CD14-positive monocyte (primary cell): ENCODE measurements at regions not wholly inside any gene's neighbourhood (a gene's known extent, or its start where the extent isn't known, plus 50 kb on each side); places are given as distances from the start of the nearest gene placed in this dataset.

Experiments
- DNase-seq, 3 donors: peaks; one replicate each; pipeline ENCODE4 v3.0.0-alpha.2; 2011 to 2022
- H2AFZ ChIP-seq: 2 replicates; pipeline ENCODE4 v1.6.0; 2012; ENCODE audit warnings: mild to moderate bottlenecking, low read depth, low read length, inconsistent platforms; ENCODE audit not compliant: insufficient read depth, poor library complexity, severe bottlenecking
- H3K27ac ChIP-seq, 2 donors: 1 replicate in 1 of 2; 2 replicates in 1 of 2; pipeline ENCODE4 v1.5.1; 2012 to 2013; ENCODE audit warnings: low read length in 2 of 2, control low read depth in 1 of 2, inconsistent platforms in 1 of 2, low read depth in 1 of 2, mild to moderate bottlenecking in 1 of 2
- H3K27me3 ChIP-seq, 2 donors: one replicate each; pipeline versions ENCODE4 v1.6.0 to v1.6.1; 2011 to 2013; ENCODE audit warnings: low read length in 2 of 2; ENCODE audit not compliant: control insufficient read depth in 2 of 2, insufficient read depth in 2 of 2
- H3K36me3 ChIP-seq, 2 donors: replicated peaks in 1 of 2; 1 replicate in 1 of 2; 2 replicates in 1 of 2; pipeline versions ENCODE4 v1.5.1 to v1.6.1; 2012 to 2013; ENCODE audit warnings: low read length in 2 of 2, control low read depth in 1 of 2, inconsistent platforms in 1 of 2, mild to moderate bottlenecking in 1 of 2; ENCODE audit not compliant: insufficient read depth in 2 of 2, control insufficient read depth in 1 of 2
- H3K4me1 ChIP-seq, 2 donors: 1 replicate in 1 of 2; 2 replicates in 1 of 2; pipeline versions ENCODE4 v1.5.1 to v1.6.1; 2012 to 2013; ENCODE audit warnings: low read length in 2 of 2, control low read depth in 1 of 2, inconsistent platforms in 1 of 2, mild to moderate bottlenecking in 1 of 2, moderate library complexity in 1 of 2; ENCODE audit not compliant: insufficient read depth in 2 of 2, control insufficient read depth in 1 of 2
- H3K4me2 ChIP-seq: replicated peaks from 2 replicates; pipeline ENCODE3; 2012; ENCODE audit warnings: low read length, moderate library complexity, mild to moderate bottlenecking; ENCODE audit not compliant: poor library complexity, severe bottlenecking; ENCODE audit errors: extremely low read depth
- H3K4me3 ChIP-seq, 3 experiments: fragments of 200-600 bp in 1 of 3; sonication (generic) in 1 of 3; replicated peaks in 1 of 3; 1 replicate in 2 of 3; 2 replicates in 1 of 3; pipeline ENCODE4 v1.5.1; 2011 to 2013; ENCODE audit warnings: low read length in 3 of 3, mild to moderate bottlenecking in 3 of 3, control low read depth in 2 of 3, low read depth in 2 of 3, inconsistent platforms in 1 of 3, moderate library complexity in 1 of 3
- H3K79me2 ChIP-seq: 2 replicates; pipeline ENCODE4 v1.6.0; 2012; ENCODE audit warnings: mild to moderate bottlenecking, control low read depth, inconsistent platforms, low read length, moderate library complexity; ENCODE audit not compliant: insufficient read depth
- H3K9ac ChIP-seq: 2 replicates; pipeline ENCODE4 v1.6.0; 2017; ENCODE audit warnings: low read length, mild to moderate bottlenecking; ENCODE audit not compliant: insufficient read depth, poor library complexity, severe bottlenecking
- H3K9me3 ChIP-seq, 2 donors: replicated peaks in 1 of 2; 1 replicate in 1 of 2; 2 replicates in 1 of 2; pipeline versions ENCODE4 v1.5.1 to v1.6.1; 2012 to 2013; ENCODE audit warnings: low read length in 2 of 2, control low read depth in 1 of 2; ENCODE audit not compliant: control insufficient read depth in 1 of 2, insufficient read depth in 1 of 2
- H4K20me1 ChIP-seq: 2 replicates; pipeline ENCODE4 v1.6.0; 2012; ENCODE audit warnings: mild to moderate bottlenecking, low read length, control low read depth, moderate library complexity; ENCODE audit not compliant: insufficient read depth
- H3K27ac Mint-ChIP-seq, 7 donors: one replicate each; pipeline ENCODE4 v1.8.0; 2020; ENCODE audit warnings: mild to moderate bottlenecking in 7 of 7, mixed read lengths in 7 of 7, moderate library complexity in 6 of 7, inconsistent platforms in 2 of 7
- H3K27me3 Mint-ChIP-seq, 3 donors: one replicate each; pipeline ENCODE4 v1.8.0; 2021 to 2022; ENCODE audit warnings: low read depth in 3 of 3, mild to moderate bottlenecking in 3 of 3, mixed read lengths in 3 of 3, moderate library complexity in 3 of 3, inconsistent platforms in 1 of 3
- H3K36me3 Mint-ChIP-seq, 2 donors: one replicate each; pipeline ENCODE4 v1.8.0; 2020; ENCODE audit warnings: mixed read lengths in 2 of 2, inconsistent platforms in 1 of 2, mild to moderate bottlenecking in 1 of 2
- H3K4me1 Mint-ChIP-seq: one replicate; pipeline ENCODE4 v1.8.0; 2020; ENCODE audit warnings: mild to moderate bottlenecking, mixed read lengths
- H3K4me3 Mint-ChIP-seq, 2 donors: one replicate each; pipeline ENCODE4 v1.8.0; 2020; ENCODE audit warnings: mild to moderate bottlenecking in 2 of 2, mixed read lengths in 2 of 2, moderate library complexity in 1 of 2
- H3K9me3 Mint-ChIP-seq, 7 donors: one replicate each; pipeline ENCODE4 v1.8.0; 2020 to 2022; ENCODE audit warnings: mixed read lengths in 7 of 7, mild to moderate bottlenecking in 6 of 7, moderate library complexity in 6 of 7, inconsistent platforms in 2 of 7
- CTCF ChIP-seq: fragments of 200-600 bp; IDR thresholded peaks from one replicate; pipeline ENCODE4 v1.8.0; 2022; ENCODE audit warnings: antibody characterized with exemption, mild to moderate bottlenecking
- WGBS: methylation state at CpG from one replicate; pipeline ENCODE4 v1.1.5; 2013; ENCODE audit warnings: missing lambda C conversion rate; ENCODE audit not compliant: insufficient coverage; 5-methylcytosine and 5-hydroxymethylcytosine counted together
- intact Hi-C, 2 donors: fragments of 100-400 bp; cut with micrococcal nuclease; formaldehyde crosslinking; loops; one replicate each; pipeline versions ENCODE4 v1.15.0 to v1.15.1; 2023

- Mint-ChIP-seq H3K9me3 (peaks cover 0 to 2% (median 0%) of the 10 kb centered on the region in 7 donors), H3K27ac (no peak overlapping the region), H3K4me1 (peaks cover 7% of the 10 kb centered on the region), H3K36me3 (no peaks in the 10 kb centered on the region), H3K4me3 (no peak overlapping the region), H3K27me3 (peaks cover 2 to 8% (median 5%) of the 10 kb centered on the region in 3 donors)
- WGBS, result 90% methylated on average over 2 of the region's 3 CpGs
- Histone ChIP-seq H3K27ac (no peak overlapping the region), H3K4me3 (no peak overlapping the region), H3K4me1 (no peaks in the 10 kb centered on the region), H3K9me3 (no peaks in the 10 kb centered on the region), H3K9ac (no peak overlapping the region), H3K4me2 (no peak overlapping the region), H4K20me1 (no peaks in the 10 kb centered on the region), H3K27me3 (peaks cover 0 to 2% of the 10 kb centered on the region in 2 donors), H2AFZ (no peak overlapping the region), H3K79me2 (no peaks in the 10 kb centered on the region), H3K36me3 (no peaks in the 10 kb centered on the region)
- intact Hi-C loops, result no loop called here
- DNase-seq, result no peak
- TF ChIP-seq CTCF, result no peak
Observed at GRCh38 chr13:91162180-91162579, 185.3 kb upstream of the MIR17HG start.

GRCh38 chr13:91162589-91162988, 184.9 kb upstream of the MIR17HG start:
- Histone ChIP-seq H3K9me3 (no peaks in the 10 kb centered on the region), H3K4me2 (no peak overlapping the region), H2AFZ (no peak overlapping the region), H3K4me1 (no peaks in the 10 kb centered on the region), H3K36me3 (no peaks in the 10 kb centered on the region), H3K9ac (no peak overlapping the region), H4K20me1 (no peaks in the 10 kb centered on the region), H3K79me2 (no peaks in the 10 kb centered on the region), H3K27ac (no peak overlapping the region), H3K27me3 (peaks cover 0 to 2% of the 10 kb centered on the region in 2 donors), H3K4me3 (no peak overlapping the region)
- Mint-ChIP-seq H3K4me3 (no peak overlapping the region), H3K9me3 (peaks cover 0 to 2% (median 0%) of the 10 kb centered on the region in 7 donors), H3K27me3 (peaks cover 2 to 8% (median 5%) of the 10 kb centered on the region in 3 donors), H3K27ac (no peak overlapping the region), H3K4me1 (peaks cover 7% of the 10 kb centered on the region), H3K36me3 (no peaks in the 10 kb centered on the region)
- intact Hi-C loops, result no loop called here
- no peak for DNase-seq
- no CpG with 5 or more reads among the region's 1 CpG for WGBS
- TF ChIP-seq CTCF, result no peak
